ENCODE measurements at regions not wholly inside any gene's neighbourhood (a gene's known extent, or its start where the extent isn't known, plus 50 kb on each side); places are given as distances from the start of the nearest gene placed in this dataset.

GRCh38 chr12:67147447-67147846, 121.7 kb upstream of the CAND1 start:
- in situ Hi-C loops (cut with HindIII; ENCODE audit: low pct_unique_long_range_greater_than_20kb, low sequenced_read_pairs): no loop called here
- no peaks in the 10 kb centered on the region for H3K4me1 ChIP-seq (ENCODE audit: control insufficient read depth, insufficient read depth, low read length)

DNA sequence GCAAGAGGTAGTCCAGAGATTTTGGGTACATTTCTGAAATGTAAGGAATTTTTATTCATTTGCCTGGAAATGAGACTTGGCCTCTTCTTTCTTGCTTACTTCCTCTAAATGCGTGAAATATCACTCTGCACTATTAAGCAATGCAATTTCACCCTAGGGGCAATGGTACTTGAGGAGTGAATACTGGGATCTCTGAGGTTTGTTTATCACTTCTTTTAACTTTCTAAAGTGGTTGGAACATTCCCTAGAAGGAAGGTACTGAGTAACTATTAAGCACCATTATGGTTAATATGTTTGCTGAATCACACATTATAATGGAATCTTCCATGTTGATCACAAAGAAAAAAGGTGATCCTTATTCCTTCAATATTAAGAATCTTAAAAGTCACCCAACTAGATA, 120.9 kb upstream of the CAND1 start:
- CTCF ChIA-PET: no interaction called here
- no peak overlapping the region for H3K27ac ChIP-seq (ENCODE audit: low read length)
- BruUV-seq (replicated peaks): no TSS peak
- DNase-seq (ENCODE audit: low read depth, low spot score) (no peak), ATAC-seq (no peak)
- no peaks in the 10 kb centered on the region for H3K4me1 ChIP-seq (ENCODE audit: control insufficient read depth, insufficient read depth, low read length)
- no peak overlapping the region for H3K4me3 ChIP-seq (ENCODE audit: low read depth in 2 of 2, low read length in 2 of 2)
- no peaks in the 10 kb centered on the region for H3K9me3 ChIP-seq (ENCODE audit: control insufficient read depth, insufficient read depth, low read depth, low read length)
- in situ Hi-C loops (cut with HindIII; ENCODE audit: low pct_unique_long_range_greater_than_20kb, low sequenced_read_pairs) (no loop called here), intact Hi-C loops (cut with micrococcal nuclease; ENCODE audit: unreplicated experiment) (no loop called here)
- TF ChIP-seq SIN3A (IDR thresholded peaks at IDR 0.05; ENCODE audit: borderline replicate concordance, insufficient read depth, low read depth, low read length) (no peak), REST (IDR thresholded peaks at IDR 0.05; ENCODE audit: insufficient read depth in 1 of 2, low read depth in 2 of 2, low read length in 1 of 2) (no peak)
- TF ChIP-seq, protein P1, sequence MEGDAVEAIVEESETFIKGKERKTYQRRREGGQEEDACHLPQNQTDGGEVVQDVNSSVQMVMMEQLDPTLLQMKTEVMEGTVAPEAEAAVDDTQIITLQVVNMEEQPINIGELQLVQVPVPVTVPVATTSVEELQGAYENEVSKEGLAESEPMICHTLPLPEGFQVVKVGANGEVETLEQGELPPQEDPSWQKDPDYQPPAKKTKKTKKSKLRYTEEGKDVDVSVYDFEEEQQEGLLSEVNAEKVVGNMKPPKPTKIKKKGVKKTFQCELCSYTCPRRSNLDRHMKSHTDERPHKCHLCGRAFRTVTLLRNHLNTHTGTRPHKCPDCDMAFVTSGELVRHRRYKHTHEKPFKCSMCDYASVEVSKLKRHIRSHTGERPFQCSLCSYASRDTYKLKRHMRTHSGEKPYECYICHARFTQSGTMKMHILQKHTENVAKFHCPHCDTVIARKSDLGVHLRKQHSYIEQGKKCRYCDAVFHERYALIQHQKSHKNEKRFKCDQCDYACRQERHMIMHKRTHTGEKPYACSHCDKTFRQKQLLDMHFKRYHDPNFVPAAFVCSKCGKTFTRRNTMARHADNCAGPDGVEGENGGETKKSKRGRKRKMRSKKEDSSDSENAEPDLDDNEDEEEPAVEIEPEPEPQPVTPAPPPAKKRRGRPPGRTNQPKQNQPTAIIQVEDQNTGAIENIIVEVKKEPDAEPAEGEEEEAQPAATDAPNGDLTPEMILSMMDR (IDR thresholded peaks at IDR 0.05): no peak
- no peaks in the 10 kb centered on the region for H3K36me3 ChIP-seq (ENCODE audit: control insufficient read depth, insufficient read depth, low read length)
- POLR2A ChIA-PET: interaction anchor here (0.6 kb wide), 1 partner anchor 86 kb away, joined by 12 read pairs; no protein-coding TSS in a partner anchor
- no peaks in the 10 kb centered on the region for H3K27me3 ChIP-seq (ENCODE audit: control insufficient read depth, insufficient read depth, low read length)

More at GRCh38 chr12:67147447-67147846, 121.7 kb upstream of the CAND1 start:
- no peak overlapping the region for H3K27ac ChIP-seq (ENCODE audit: low read length)
- intact Hi-C loops (cut with micrococcal nuclease; ENCODE audit: unreplicated experiment): no loop called here
- BruUV-seq (replicated peaks): no TSS peak
- ChIA-PET POLR2A (no interaction called here), CTCF (no interaction called here)
- H3K27me3 ChIP-seq (ENCODE audit: control insufficient read depth, insufficient read depth, low read length): no peaks in the 10 kb centered on the region
- ATAC-seq (no peak), DNase-seq (ENCODE audit: low read depth, low spot score) (no peak)
- H3K9me3 ChIP-seq (ENCODE audit: control insufficient read depth, insufficient read depth, low read depth, low read length): no peaks in the 10 kb centered on the region
- H3K36me3 ChIP-seq (ENCODE audit: control insufficient read depth, insufficient read depth, low read length): no peaks in the 10 kb centered on the region
- no peak for TF ChIP-seq REST (IDR thresholded peaks at IDR 0.05; ENCODE audit: insufficient read depth in 1 of 2, low read depth in 2 of 2, low read length in 1 of 2)
- no peak for TF ChIP-seq TCF7L2 (IDR thresholded peaks at IDR 0.05; ENCODE audit: low read depth, low read length)
- TF ChIP-seq, protein P1 (IDR thresholded peaks at IDR 0.05): no peak
- TF ChIP-seq POLR2AphosphoS5 (IDR thresholded peaks at IDR 0.05; ENCODE audit: low read depth, low read length): no peak
- no peak for TF ChIP-seq SIN3A (IDR thresholded peaks at IDR 0.05; ENCODE audit: borderline replicate concordance, insufficient read depth, low read depth, low read length)
- no peak overlapping the region for H3K4me3 ChIP-seq (ENCODE audit: low read depth in 2 of 2, low read length in 2 of 2)

Data from Panc1 (cell line).